ENCODE measurements at regions not wholly inside any gene's neighbourhood (a gene's known extent, or its start where the extent isn't known, plus 50 kb on each side); places are given as distances from the start of the nearest gene placed in this dataset.

- TF ChIP-seq CHD7 (IDR thresholded peaks at IDR 0.05; ENCODE audit: insufficient replicate concordance, low read length): no peak
- TF ChIP-seq SP4 (IDR thresholded peaks at IDR 0.05; ENCODE audit: low read length): no peak
- no peak for TF ChIP-seq SIX5 (IDR thresholded peaks at IDR 0.05; ENCODE audit: low read depth, low read length)
- TF ChIP-seq TEAD4 (IDR thresholded peaks at IDR 0.05; ENCODE audit: low read depth, low read length): no peak
Observed at GRCh38 chr12:107356937-107357295, 263.6 kb upstream of the CRY1 start (continued).

Data from H1 (cell line).